ENCODE measurements at regions not wholly inside any gene's neighbourhood (a gene's known extent, or its start where the extent isn't known, plus 50 kb on each side); places are given as distances from the start of the nearest gene placed in this dataset.

- no peak for ATAC-seq
- Mint-ChIP-seq H3K27ac (no peak overlapping the region), H3K9me3 (peaks cover 0 to 18% of the 10 kb centered on the region in 2 donors), H3K4me3 (no peak overlapping the region), H3K27me3 (no peaks in the 10 kb centered on the region), H3K4me1 (no peaks in the 10 kb centered on the region)
- no peak for DNase-seq
Observed at GRCh38 chr5:63170486-63170885, 591.9 kb downstream of the LRRC70 start.

- H3K4me1 Mint-ChIP-seq = no peaks in the 10 kb centered on the region
- no peaks in the 10 kb centered on the region for H3K27me3 Mint-ChIP-seq
- no peak for DNase-seq
Observed at GRCh38 chr5:63164838-63165535, 586.4 kb downstream of the LRRC70 start.

GRCh38 chr5:63164339-63164738, 585.7 kb downstream of the LRRC70 start:
- Mint-ChIP-seq H3K27me3 (no peaks in the 10 kb centered on the region), H3K4me3 (no peak overlapping the region), H3K9me3 (peaks cover 3 to 19% of the 10 kb centered on the region in 2 donors), H3K27ac (no peak overlapping the region), H3K4me1 (no peaks in the 10 kb centered on the region)
- ATAC-seq (no peak), DNase-seq (no peak)

More at GRCh38 chr5:63164838-63165535, 586.4 kb downstream of the LRRC70 start:
- Mint-ChIP-seq H3K9me3 (peaks cover 0 to 19% of the 10 kb centered on the region in 2 donors), H3K4me3 (no peak overlapping the region), H3K27ac (peak overlapping the region in 1 of 2 donors; percentile 59)
- ATAC-seq = no peak

GRCh38 chr5:63155310-63155631, 576.7 kb downstream of the LRRC70 start:
- Mint-ChIP-seq H3K27me3 (no peaks in the 10 kb centered on the region), H3K9me3 (peaks cover 0 to 7% of the 10 kb centered on the region in 2 donors), H3K4me3 (no peak overlapping the region), H3K4me1 (no peaks in the 10 kb centered on the region), H3K27ac (no peak overlapping the region)
- no peak for ATAC-seq
- no peak for DNase-seq

- DNase-seq (no peak), ATAC-seq (no peak)
- Mint-ChIP-seq H3K4me3 (no peak overlapping the region), H3K9me3 (peaks cover 0 to 7% of the 10 kb centered on the region in 2 donors), H3K27me3 (no peaks in the 10 kb centered on the region), H3K27ac (no peak overlapping the region), H3K4me1 (no peaks in the 10 kb centered on the region)
Observed at GRCh38 chr5:63154476-63155309, 576.1 kb downstream of the LRRC70 start.

DNA sequence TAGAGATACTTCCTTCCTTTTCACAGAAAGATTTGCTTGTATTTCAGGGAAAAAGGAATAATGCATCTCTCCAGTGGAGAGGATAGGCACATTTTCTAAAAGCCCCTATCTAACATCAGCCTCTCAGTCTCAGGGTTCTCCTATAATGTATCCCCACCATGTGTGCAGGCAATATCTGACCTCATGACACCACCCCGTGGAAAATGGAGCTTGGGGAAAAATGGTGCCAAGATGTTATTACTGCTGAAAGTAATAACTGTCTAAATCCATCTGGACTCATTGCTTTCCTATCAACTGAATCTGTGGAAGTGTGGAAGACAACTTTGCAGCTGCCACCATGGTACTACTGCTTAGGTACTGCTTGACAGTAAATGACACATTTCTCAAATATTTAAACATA, 574.3 kb downstream of the LRRC70 start:
- no peak for ATAC-seq
- Mint-ChIP-seq H3K4me3 (no peak overlapping the region), H3K4me1 (no peaks in the 10 kb centered on the region), H3K27ac (no peak overlapping the region), H3K27me3 (no peaks in the 10 kb centered on the region), H3K9me3 (peaks cover 0 to 4% of the 10 kb centered on the region in 2 donors)
- no peak for DNase-seq

- Mint-ChIP-seq H3K27me3 (no peaks in the 10 kb centered on the region), H3K9me3 (no peaks in the 10 kb centered on the region), H3K27ac (no peak overlapping the region), H3K4me1 (no peaks in the 10 kb centered on the region), H3K4me3 (no peak overlapping the region)
- DNase-seq (no peak), ATAC-seq (no peak)
Observed at GRCh38 chr5:63145167-63145566, 566.5 kb downstream of the LRRC70 start.

GRCh38 chr5:63141591-63141990, 563.0 kb downstream of the LRRC70 start:
- H3K27ac Mint-ChIP-seq = no peak overlapping the region
- H3K4me3 Mint-ChIP-seq = no peak overlapping the region
- ATAC-seq (no peak), DNase-seq (no peak)
- H3K9me3 Mint-ChIP-seq = no peaks in the 10 kb centered on the region
- H3K4me1 Mint-ChIP-seq = no peaks in the 10 kb centered on the region
- no peaks in the 10 kb centered on the region for H3K27me3 Mint-ChIP-seq

- no peak overlapping the region for H3K4me3 Mint-ChIP-seq
- no peaks in the 10 kb centered on the region for H3K9me3 Mint-ChIP-seq
- no peak overlapping the region for H3K27ac Mint-ChIP-seq
- no peak for ATAC-seq
- no peak for DNase-seq
- H3K4me1 Mint-ChIP-seq = no peaks in the 10 kb centered on the region
- no peaks in the 10 kb centered on the region for H3K27me3 Mint-ChIP-seq
Observed at GRCh38 chr5:63135291-63135690, 556.7 kb downstream of the LRRC70 start.

- Mint-ChIP-seq H3K27me3 (no peaks in the 10 kb centered on the region), H3K27ac (no peak overlapping the region), H3K4me3 (no peak overlapping the region), H3K4me1 (no peaks in the 10 kb centered on the region), H3K9me3 (no peaks in the 10 kb centered on the region)
- DNase-seq (no peak), ATAC-seq (peak; percentile 40)
Observed at GRCh38 chr5:63131626-63132285, 553.1 kb downstream of the LRRC70 start.

DNA sequence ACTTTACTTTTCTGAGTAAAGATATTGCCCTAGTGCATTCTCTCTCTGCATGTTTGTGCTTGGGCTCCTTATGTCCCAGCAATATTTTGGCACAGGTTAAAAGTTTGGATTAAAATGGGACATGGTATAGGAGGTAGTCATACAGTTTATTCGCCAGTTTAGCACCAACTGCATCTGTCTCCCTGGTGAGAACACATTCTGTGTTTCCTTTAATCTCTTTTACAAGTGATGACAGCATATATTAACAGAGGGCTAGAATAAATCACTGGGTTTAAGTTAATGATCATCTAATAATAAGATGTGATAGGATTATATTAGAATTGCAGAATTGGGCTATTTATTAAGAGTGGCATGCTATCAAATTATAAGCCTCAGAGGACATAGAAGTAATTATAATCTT, 550.1 kb downstream of the LRRC70 start:
- DNase-seq (no peak), ATAC-seq (no peak)
- Mint-ChIP-seq H3K4me3 (no peak overlapping the region), H3K27me3 (no peaks in the 10 kb centered on the region), H3K27ac (no peak overlapping the region), H3K4me1 (no peaks in the 10 kb centered on the region), H3K9me3 (no peaks in the 10 kb centered on the region)

GRCh38 chr5:63128018-63128417, 549.4 kb downstream of the LRRC70 start:
- DNase-seq = no peak
- no peaks in the 10 kb centered on the region for H3K4me1 Mint-ChIP-seq
- H3K4me3 Mint-ChIP-seq = no peak overlapping the region
- H3K27me3 Mint-ChIP-seq = no peaks in the 10 kb centered on the region
- no peak overlapping the region for H3K27ac Mint-ChIP-seq
- H3K9me3 Mint-ChIP-seq = no peaks in the 10 kb centered on the region
- ATAC-seq = no peak

- Mint-ChIP-seq H3K9me3 (no peaks in the 10 kb centered on the region), H3K27me3 (no peaks in the 10 kb centered on the region), H3K4me1 (no peaks in the 10 kb centered on the region), H3K27ac (no peak overlapping the region), H3K4me3 (no peak overlapping the region)
- DNase-seq (no peak), ATAC-seq (no peak)
Observed at GRCh38 chr5:63127054-63127453, 548.4 kb downstream of the LRRC70 start.

- peak; percentile 46 for ATAC-seq
- DNase-seq = no peak
- H3K4me3 Mint-ChIP-seq = no peak overlapping the region
Observed at GRCh38 chr5:63125862-63126261, 547.2 kb downstream of the LRRC70 start.

GRCh38 chr5:63125392-63125791, 546.8 kb downstream of the LRRC70 start:
- no peak overlapping the region for H3K4me3 Mint-ChIP-seq
- no peaks in the 10 kb centered on the region for H3K4me1 Mint-ChIP-seq
- DNase-seq (no peak), ATAC-seq (no peak)
- no peaks in the 10 kb centered on the region for H3K9me3 Mint-ChIP-seq
- no peaks in the 10 kb centered on the region for H3K27me3 Mint-ChIP-seq
- H3K27ac Mint-ChIP-seq = no peak overlapping the region

More at GRCh38 chr5:63125862-63126261, 547.2 kb downstream of the LRRC70 start:
- Mint-ChIP-seq H3K4me1 (no peaks in the 10 kb centered on the region), H3K27ac (no peak overlapping the region), H3K9me3 (no peaks in the 10 kb centered on the region), H3K27me3 (no peaks in the 10 kb centered on the region)

DNA sequence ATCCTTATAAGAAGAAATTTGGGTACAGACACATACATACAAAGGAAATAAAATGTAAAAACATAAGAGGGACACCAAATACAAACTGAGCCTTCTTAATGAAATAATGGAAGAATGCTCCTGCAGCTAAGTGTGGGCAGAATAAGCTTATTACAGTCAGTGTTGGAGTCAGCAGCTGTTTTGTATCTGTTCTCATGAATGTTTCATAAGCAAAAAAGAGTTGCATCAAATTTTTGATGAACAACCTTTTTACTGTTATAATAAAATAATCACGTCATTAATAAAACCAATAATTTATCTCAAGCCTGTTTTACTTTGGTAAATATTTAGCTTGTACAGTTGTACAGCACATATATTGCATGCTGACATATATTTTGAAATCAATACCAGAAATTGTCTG, 545.6 kb downstream of the LRRC70 start:
- Mint-ChIP-seq H3K4me1 (no peaks in the 10 kb centered on the region), H3K27me3 (no peaks in the 10 kb centered on the region), H3K27ac (no peak overlapping the region), H3K4me3 (no peak overlapping the region), H3K9me3 (no peaks in the 10 kb centered on the region)
- DNase-seq (no peak), ATAC-seq (no peak)

Data from stimulated activated naive CD8-positive, alpha-beta T cell treated with anti-CD3 and anti-CD28 coated beads, Interleukin-15, amount 100 ng/mL, for 72 hours (primary cell).